ENCODE measurements at regions not wholly inside any gene's neighbourhood (a gene's known extent, or its start where the extent isn't known, plus 50 kb on each side); places are given as distances from the start of the nearest gene placed in this dataset.

- no peaks in the 10 kb centered on the region for H3K4me1 ChIP-seq
- H3K4me3 ChIP-seq, result no peak overlapping the region
- H3K36me3 ChIP-seq, result no peaks in the 10 kb centered on the region
- no peak overlapping the region for H3K27ac ChIP-seq
- no peak for DNase-seq
- H3K9me3 ChIP-seq, result no peaks in the 10 kb centered on the region
- H3K27me3 ChIP-seq (replicated peaks in 1 of 7), result peaks cover 0 to 4% (median 0%) of the 10 kb centered on the region in 7 donors
- intact Hi-C loops (cut with DNase I; ENCODE audit: low total_unique reads), result no loop called here
- TF ChIP-seq CTCF (IDR thresholded peaks at IDR 0.05 in 8 of 11, conservative IDR thresholded peaks at IDR 0.05 in 3 of 11) (no peak), POLR2AphosphoS5 (IDR thresholded peaks at IDR 0.05) (no peak), POLR2A (IDR thresholded peaks at IDR 0.05) (no peak)
These were observed 151.4 kb downstream of the ZNF518B start for GRCh38 chr4:10305816-10306215.

GRCh38 chr4:10303291-10303690 is 153.9 kb downstream of the ZNF518B start:
- WGBS, 5 donors, result 76 to 95% (median 87%) methylated on average over 4 of the region's 4 CpGs
- TF ChIP-seq POLR2AphosphoS5 (IDR thresholded peaks at IDR 0.05) (no peak), POLR2A (IDR thresholded peaks at IDR 0.05) (no peak), CTCF (IDR thresholded peaks at IDR 0.05 in 8 of 11, conservative IDR thresholded peaks at IDR 0.05 in 3 of 11) (no peak)
- intact Hi-C loops (cut with DNase I; ENCODE audit: low total_unique reads), result no loop called here
- H3K4me3 ChIP-seq, result no peak overlapping the region
- H3K27ac ChIP-seq, result no peak overlapping the region
- H3K27me3 ChIP-seq (replicated peaks in 1 of 7), result no peaks in the 10 kb centered on the region
- no peaks in the 10 kb centered on the region for H3K9me3 ChIP-seq
- no peaks in the 10 kb centered on the region for H3K4me1 ChIP-seq
- no peaks in the 10 kb centered on the region for H3K36me3 ChIP-seq
- no peak for DNase-seq

GRCh38 chr4:10302096-10302495 is 155.1 kb downstream of the ZNF518B start:
- intact Hi-C loops (cut with DNase I; ENCODE audit: low total_unique reads), result no loop called here
- no peaks in the 10 kb centered on the region for H3K27me3 ChIP-seq (replicated peaks in 1 of 7)
- H3K4me1 ChIP-seq, result no peaks in the 10 kb centered on the region
- no peak for DNase-seq
- WGBS, 5 donors, result 67 to 86% (median 69%) methylated on average over 2 of the region's 2 CpGs
- no peaks in the 10 kb centered on the region for H3K36me3 ChIP-seq
- TF ChIP-seq POLR2AphosphoS5 (IDR thresholded peaks at IDR 0.05) (no peak), POLR2A (IDR thresholded peaks at IDR 0.05) (no peak), CTCF (IDR thresholded peaks at IDR 0.05 in 8 of 11, conservative IDR thresholded peaks at IDR 0.05 in 3 of 11) (no peak)
- H3K27ac ChIP-seq, result no peak overlapping the region
- H3K4me3 ChIP-seq, result no peak overlapping the region
- H3K9me3 ChIP-seq, result no peaks in the 10 kb centered on the region

- no peak for TF ChIP-seq POLR2A (IDR thresholded peaks at IDR 0.05)
- H3K4me3 ChIP-seq, result no peak overlapping the region
- intact Hi-C loops (cut with DNase I; ENCODE audit: low total_unique reads), result no loop called here
- no peaks in the 10 kb centered on the region for H3K9me3 ChIP-seq
- no peaks in the 10 kb centered on the region for H3K4me1 ChIP-seq
- H3K27ac ChIP-seq, result no peak overlapping the region
- H3K27me3 ChIP-seq (replicated peaks in 1 of 7), result peaks cover 0 to 15% (median 0%) of the 10 kb centered on the region in 7 donors
- DNase-seq, result no peak
- no peaks in the 10 kb centered on the region for H3K36me3 ChIP-seq
- WGBS, 5 donors, result 50 to 63% (median 57%) methylated on average over 3 of the region's 3 CpGs
These were observed 157.6 kb downstream of the ZNF518B start for GRCh38 chr4:10299601-10300000.

GRCh38 chr4:10298681-10299080 is 158.5 kb downstream of the ZNF518B start:
- Histone ChIP-seq H3K36me3 (no peaks in the 10 kb centered on the region), H3K4me3 (no peak overlapping the region), H3K4me1 (no peaks in the 10 kb centered on the region), H3K9me3 (no peaks in the 10 kb centered on the region), H3K27me3 (replicated peaks in 1 of 7) (peaks cover 0 to 15% (median 0%) of the 10 kb centered on the region in 7 donors), H3K27ac (no peak overlapping the region)
- intact Hi-C loops (cut with DNase I; ENCODE audit: low total_unique reads), result no loop called here
- WGBS, 5 donors, result 84 to 95% (median 86%) methylated on average over 3 of the region's 3 CpGs
- no peak for DNase-seq
- no peak for TF ChIP-seq CTCF (IDR thresholded peaks at IDR 0.05 in 8 of 11, conservative IDR thresholded peaks at IDR 0.05 in 3 of 11)
- no peak for TF ChIP-seq POLR2AphosphoS5 (IDR thresholded peaks at IDR 0.05)
- no peak for TF ChIP-seq POLR2A (IDR thresholded peaks at IDR 0.05)

All from spleen (tissue), 11 donors.